ENCODE measurements at regions not wholly inside any gene's neighbourhood (a gene's known extent, or its start where the extent isn't known, plus 50 kb on each side); places are given as distances from the start of the nearest gene placed in this dataset.

DNA sequence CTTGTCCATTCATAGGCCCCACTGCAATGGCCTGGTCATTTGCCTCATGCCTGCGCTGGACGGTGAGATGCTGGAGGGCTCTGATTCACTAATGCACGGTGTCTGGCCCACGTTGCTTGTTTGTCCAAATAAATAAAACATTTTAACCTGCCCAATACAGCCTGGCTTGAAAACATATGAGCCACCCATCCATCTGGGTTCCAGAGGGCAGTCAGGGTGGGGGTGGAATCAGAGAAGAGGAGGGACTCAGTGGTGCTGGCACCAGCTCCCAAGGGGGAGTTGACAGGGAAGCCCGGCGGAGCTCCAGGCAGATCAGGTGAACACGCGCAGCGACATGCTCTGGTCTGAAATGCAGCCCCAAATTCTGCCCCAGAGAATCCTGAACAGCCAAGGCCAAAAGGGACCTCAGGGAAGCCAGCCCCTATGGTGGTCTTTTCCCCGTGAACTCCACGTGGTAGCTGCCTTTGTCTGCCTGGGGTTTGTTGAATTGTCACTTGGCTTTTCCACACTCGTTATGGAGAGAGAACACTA, 265.2 kb downstream of the UACA start:
- TF ChIP-seq, protein P1, sequence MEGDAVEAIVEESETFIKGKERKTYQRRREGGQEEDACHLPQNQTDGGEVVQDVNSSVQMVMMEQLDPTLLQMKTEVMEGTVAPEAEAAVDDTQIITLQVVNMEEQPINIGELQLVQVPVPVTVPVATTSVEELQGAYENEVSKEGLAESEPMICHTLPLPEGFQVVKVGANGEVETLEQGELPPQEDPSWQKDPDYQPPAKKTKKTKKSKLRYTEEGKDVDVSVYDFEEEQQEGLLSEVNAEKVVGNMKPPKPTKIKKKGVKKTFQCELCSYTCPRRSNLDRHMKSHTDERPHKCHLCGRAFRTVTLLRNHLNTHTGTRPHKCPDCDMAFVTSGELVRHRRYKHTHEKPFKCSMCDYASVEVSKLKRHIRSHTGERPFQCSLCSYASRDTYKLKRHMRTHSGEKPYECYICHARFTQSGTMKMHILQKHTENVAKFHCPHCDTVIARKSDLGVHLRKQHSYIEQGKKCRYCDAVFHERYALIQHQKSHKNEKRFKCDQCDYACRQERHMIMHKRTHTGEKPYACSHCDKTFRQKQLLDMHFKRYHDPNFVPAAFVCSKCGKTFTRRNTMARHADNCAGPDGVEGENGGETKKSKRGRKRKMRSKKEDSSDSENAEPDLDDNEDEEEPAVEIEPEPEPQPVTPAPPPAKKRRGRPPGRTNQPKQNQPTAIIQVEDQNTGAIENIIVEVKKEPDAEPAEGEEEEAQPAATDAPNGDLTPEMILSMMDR (IDR thresholded peaks at IDR 0.05; ENCODE audit: borderline replicate concordance, extremely low read depth, insufficient read depth) = no peak
- Histone ChIP-seq H3K36me3 (ENCODE audit: control insufficient read depth in 2 of 3, insufficient read depth in 3 of 3, low read length in 3 of 3) (no peaks in the 10 kb centered on the region), H3K27me3 (ENCODE audit: control insufficient read depth, insufficient read depth, low read length) (no peaks in the 10 kb centered on the region), H3K4me1 (ENCODE audit: control insufficient read depth in 2 of 3, insufficient read depth in 2 of 3, low read depth in 1 of 3, low read length in 3 of 3) (no peaks in the 10 kb centered on the region), H3K27ac (ENCODE audit: low read depth in 2 of 2, low read length in 2 of 2) (no peak overlapping the region), H3K4me3 (ENCODE audit: low read length in 3 of 3) (no peak overlapping the region), H3K9ac (ENCODE audit: low read length in 3 of 3) (no peak overlapping the region), H3K9me3 (ENCODE audit: control insufficient read depth in 2 of 3, insufficient read depth in 1 of 3, low read length in 3 of 3) (no peaks in the 10 kb centered on the region)
- FAIRE-seq (no peak), DNase-seq (no peak)
- intact Hi-C loops (cut with DNase I) = no loop called here

DNA sequence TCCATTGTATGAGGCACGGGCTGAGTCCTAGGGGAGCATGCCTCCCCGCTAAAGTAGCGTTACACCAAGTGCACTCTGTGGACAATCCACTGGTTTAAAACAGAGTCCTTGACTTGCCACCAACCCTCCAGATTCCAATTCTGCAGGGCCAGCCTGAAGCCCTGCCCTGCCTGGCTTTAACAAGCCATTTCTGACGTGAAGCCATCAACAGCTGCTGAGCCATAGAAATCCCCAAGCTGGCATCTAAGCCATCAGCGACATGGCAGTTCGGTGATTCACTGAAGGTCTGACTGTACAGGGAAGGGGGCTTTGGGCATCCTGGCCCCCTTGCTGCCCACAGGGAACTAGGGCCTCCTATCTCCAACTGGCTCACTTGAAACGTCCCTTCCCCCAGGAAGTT, 265.7 kb downstream of the UACA start:
- no peak overlapping the region for H3K9ac ChIP-seq (ENCODE audit: low read length in 3 of 3)
- FAIRE-seq = no peak
- intact Hi-C loops (cut with DNase I) = no loop called here

DNA sequence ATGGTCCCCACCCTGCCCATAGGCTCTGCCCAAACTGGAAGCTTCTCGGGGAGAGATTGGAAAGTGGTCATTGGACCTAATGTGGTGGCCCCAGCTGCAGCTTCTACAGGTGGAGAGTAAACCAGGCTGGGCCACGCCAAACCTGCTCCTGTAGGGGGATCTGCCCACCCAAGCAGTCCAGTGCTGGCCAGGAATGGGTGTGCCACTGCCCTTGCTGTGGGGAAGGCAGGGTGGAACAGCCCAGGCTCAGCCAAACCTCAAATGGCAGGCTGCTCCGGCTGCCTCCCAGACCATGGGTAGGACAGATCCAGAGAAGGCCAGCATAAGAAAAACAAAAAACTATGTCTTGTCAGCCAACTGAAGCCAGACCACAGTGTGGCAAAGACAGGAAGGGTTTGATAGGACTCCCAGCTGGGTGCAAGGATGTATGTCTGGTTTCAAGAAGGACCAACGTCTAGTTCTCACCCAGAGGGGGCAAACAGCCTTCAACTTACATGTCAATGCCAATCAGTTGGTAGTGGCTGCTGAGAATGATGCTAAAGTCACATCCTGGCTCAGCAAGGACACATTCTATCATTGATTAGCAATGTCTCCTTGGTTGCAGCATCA, 267.3 kb downstream of the UACA start:
- Histone ChIP-seq H3K4me3 (ENCODE audit: low read length in 3 of 3) (no peak overlapping the region), H3K27ac (ENCODE audit: low read depth in 2 of 2, low read length in 2 of 2) (no peak overlapping the region), H3K36me3 (ENCODE audit: control insufficient read depth in 2 of 3, insufficient read depth in 3 of 3, low read length in 3 of 3) (no peaks in the 10 kb centered on the region), H3K9me3 (ENCODE audit: control insufficient read depth in 2 of 3, insufficient read depth in 1 of 3, low read length in 3 of 3) (no peaks in the 10 kb centered on the region), H3K4me1 (ENCODE audit: control insufficient read depth in 2 of 3, insufficient read depth in 2 of 3, low read depth in 1 of 3, low read length in 3 of 3) (no peaks in the 10 kb centered on the region), H3K27me3 (ENCODE audit: control insufficient read depth, insufficient read depth, low read length) (no peaks in the 10 kb centered on the region), H3K9ac (ENCODE audit: low read length in 3 of 3) (no peak overlapping the region)
- FAIRE-seq = no peak
- no peak for DNase-seq
- intact Hi-C loops (cut with DNase I) = no loop called here
- TF ChIP-seq, protein P1 (IDR thresholded peaks at IDR 0.05; ENCODE audit: borderline replicate concordance, extremely low read depth, insufficient read depth) = no peak

More for the DNA sequence above, 265.7 kb downstream of the UACA start:
- no peaks in the 10 kb centered on the region for H3K36me3 ChIP-seq (ENCODE audit: control insufficient read depth in 2 of 3, insufficient read depth in 3 of 3, low read length in 3 of 3)
- no peaks in the 10 kb centered on the region for H3K9me3 ChIP-seq (ENCODE audit: control insufficient read depth in 2 of 3, insufficient read depth in 1 of 3, low read length in 3 of 3)
- H3K4me1 ChIP-seq (ENCODE audit: control insufficient read depth in 2 of 3, insufficient read depth in 2 of 3, low read depth in 1 of 3, low read length in 3 of 3) = no peaks in the 10 kb centered on the region
- H3K27me3 ChIP-seq (ENCODE audit: control insufficient read depth, insufficient read depth, low read length) = no peaks in the 10 kb centered on the region
- TF ChIP-seq, protein P1 (IDR thresholded peaks at IDR 0.05; ENCODE audit: borderline replicate concordance, extremely low read depth, insufficient read depth) = no peak
- no peak overlapping the region for H3K27ac ChIP-seq (ENCODE audit: low read depth in 2 of 2, low read length in 2 of 2)
- DNase-seq = no peak
- no peak overlapping the region for H3K4me3 ChIP-seq (ENCODE audit: low read length in 3 of 3)
